ENCODE measurements at regions not wholly inside any gene's neighbourhood (a gene's known extent, or its start where the extent isn't known, plus 50 kb on each side); places are given as distances from the start of the nearest gene placed in this dataset.

DNA sequence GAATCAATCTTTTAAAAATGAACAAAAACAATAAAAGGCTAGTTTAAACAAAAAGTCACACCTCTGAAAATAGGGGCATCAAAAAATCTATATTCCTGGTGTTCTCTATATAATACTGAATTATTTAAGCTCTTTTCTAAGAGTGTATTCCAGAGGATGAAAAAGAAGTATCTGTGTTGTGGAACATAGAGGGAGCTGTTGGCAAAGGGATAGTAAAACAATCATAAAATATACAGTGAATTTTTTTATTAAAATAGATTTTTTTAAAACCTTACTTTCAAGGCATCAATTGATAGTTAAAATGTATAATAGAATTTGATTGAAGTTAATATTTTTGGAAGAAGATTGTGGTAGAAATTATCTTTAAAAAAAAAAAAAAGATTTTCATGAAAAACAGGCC is 1409.1 kb upstream of the CELF2 start:
- no peak for DNase-seq

DNA sequence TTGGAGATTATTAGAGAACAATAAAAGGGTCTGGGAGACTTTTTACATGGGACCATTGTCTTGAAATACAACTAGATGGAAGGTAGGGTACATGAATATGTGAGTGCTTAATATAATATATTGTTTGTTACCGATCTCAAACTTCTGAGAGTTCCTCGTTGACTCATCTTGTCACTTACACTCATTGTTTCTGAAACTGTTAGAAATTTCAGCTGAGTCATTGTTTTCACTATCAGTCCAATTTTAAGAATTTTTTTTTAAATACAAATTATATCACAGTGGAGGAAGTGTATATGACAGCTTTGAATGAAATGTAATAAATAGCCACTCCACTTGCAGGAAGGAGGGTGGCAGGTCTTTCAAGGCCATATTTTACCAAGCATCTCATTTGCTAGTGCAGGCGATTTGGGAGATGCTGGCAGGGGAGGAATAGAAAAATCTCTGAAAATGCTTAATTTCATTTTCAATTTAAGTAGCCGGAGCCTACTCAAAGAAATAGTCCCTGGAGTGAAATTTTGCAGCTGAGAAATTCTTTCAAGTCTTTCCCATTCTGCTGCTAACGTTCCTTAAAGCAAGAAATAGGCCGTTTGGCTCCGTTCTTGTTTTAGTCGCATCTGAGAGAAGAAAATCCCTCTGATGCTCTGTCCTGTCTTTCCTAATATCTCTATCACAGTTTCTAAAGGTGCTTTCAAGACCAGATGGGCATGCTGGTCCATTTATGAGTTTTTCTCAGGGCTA is 1404.2 kb upstream of the CELF2 start:
- no peak for DNase-seq

DNA sequence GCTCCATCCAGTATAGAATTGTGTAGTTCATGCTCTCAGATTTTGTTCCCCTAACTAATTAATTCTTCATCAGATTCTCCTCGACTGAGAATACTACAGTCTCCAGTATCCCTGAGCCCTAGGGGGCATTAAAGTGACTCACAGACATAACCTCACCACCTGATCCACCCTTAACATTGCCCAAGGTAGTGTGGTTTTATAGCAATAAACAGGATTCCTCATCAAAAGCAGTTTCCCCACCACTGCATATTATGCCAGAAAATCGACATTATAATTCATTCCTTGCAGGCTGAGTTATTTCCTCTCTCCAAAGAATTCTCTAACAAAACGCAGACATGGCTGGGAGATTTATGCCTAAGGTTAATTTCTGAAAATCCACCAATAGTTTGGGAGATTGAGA is 1402.5 kb upstream of the CELF2 start:
- DNase-seq, result no peak

DNA sequence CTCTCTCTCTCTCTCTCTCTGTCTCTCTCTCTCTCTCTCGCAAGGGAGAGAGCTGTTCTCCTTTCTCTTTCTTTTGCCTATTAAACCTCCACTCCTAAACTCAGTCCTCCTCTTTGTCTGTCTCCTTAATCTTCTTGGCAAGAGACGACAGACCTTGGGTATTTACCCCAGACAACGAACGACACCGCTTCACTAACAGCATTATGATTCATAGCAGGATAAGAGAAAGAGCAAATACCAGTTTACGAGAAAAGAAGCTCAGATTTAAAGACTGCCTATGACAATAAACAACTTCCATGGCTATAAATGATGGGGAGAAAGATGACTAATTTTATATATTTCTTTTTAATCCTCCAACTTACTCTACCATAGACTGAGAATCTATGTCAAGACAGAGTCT is 1396.5 kb upstream of the CELF2 start:
- DNase-seq, result no peak

DNA sequence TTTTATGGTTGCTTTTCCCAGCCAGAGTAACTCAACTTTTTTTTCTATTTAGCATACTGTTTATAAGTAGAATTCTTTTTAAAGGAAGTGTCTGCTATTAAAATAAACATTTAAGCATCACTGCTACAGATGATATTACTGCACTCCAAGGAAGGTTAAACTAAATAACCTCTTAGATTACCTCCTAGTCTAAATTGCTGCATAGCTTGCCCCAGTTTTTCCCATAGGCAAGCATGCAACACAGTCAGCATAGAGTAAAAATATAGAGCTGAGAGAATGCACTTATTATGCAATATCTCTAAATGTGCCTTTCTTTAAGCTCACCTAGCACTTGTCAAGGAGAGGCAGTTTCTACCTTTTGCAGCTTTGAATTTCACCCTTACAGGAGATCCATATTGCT is 1392.4 kb upstream of the CELF2 start:
- DNase-seq, result no peak

DNA sequence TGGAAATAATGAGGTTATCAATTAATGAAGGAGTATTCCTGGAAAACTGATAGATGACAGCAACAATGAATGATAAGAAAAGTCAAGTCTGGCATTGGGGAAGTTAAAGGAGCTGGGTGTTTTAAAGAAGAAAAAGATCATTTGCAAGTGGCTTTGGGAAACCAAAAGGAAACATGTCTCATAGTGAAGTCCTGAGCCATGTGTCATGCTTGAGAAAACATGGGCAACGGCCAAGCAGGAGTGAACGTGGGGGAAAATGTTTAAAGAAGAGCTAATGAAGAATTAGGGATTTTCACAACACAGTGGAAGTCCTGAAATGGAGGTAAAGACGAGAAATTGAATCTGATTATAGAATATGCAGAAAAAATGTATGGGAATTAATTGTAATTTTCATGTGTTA is 1383.2 kb upstream of the CELF2 start:
- no peak for DNase-seq

DNA sequence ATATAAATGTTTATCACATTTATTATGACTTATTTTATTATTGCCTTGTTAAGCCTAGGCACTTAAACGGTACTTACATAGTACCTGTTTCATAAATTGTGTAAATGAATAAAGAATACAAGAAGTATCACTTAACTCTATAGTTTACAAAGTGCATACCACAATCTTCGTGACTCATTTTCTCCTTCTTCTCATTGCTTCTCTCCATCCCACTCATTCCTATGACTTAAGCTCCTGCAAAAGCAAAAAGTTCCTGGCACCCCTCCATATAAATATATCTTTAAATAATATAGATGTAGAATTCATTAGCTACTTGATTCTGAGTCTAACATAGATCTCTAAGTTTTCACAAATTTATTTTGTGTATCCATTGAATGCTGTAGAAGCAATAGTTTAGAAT is 1382.0 kb upstream of the CELF2 start:
- no peak for DNase-seq

DNA sequence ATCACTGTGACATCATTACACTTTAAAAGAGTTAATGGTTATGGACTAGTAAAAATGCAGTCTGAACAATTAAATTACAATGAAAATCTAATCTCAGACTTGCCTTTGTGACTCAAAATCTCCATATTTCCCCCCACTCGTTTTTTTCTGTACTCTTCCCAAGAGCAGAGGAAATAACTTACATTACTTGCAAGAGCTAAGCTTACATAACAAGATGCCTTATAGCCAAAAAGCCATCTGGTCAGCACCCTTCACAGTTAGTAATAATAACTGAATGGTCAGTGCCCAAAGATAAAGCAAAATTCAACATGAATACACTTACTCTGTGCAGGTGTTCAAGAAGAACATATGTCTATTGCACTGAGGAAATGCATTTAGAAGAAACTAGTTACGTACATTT is 1381.5 kb upstream of the CELF2 start:
- no peak for DNase-seq

DNA sequence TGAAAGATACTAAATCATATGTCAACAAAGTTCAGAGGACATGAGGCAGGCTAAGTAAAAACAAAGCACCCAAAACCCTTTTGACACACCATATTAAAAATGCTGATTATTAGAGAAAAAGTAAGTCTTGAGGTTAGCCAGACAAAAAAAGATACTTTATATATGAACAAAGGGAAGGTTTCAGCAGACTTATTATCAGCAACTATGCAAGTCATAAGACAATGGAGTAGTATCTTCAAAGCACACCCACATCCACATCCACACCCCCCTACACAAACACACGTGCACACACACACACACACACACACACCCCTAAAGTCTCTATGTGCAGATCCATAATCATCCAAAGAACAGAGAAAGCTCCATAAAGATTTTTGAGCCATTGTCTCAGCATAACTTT is 1373.9 kb upstream of the CELF2 start:
- no peak for DNase-seq

DNA sequence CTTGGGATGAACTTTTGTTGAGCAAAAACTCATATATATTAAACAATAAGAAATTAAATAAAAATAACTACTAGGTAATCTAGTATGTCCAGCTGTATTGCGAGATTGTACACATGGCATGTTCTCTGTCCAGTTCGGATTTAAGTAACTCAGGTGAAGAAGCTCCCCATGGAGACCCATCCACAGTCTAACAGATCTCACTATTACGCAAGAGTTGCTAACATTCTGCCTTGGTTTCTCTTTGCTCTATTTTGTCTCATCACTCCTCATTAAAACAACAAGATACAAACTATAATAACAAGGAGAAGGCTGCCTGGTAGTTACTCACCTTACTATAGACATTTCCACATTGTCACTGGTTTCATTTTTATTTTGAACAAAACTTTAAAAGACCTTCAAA is 1372.3 kb upstream of the CELF2 start:
- no peak for DNase-seq

DNA sequence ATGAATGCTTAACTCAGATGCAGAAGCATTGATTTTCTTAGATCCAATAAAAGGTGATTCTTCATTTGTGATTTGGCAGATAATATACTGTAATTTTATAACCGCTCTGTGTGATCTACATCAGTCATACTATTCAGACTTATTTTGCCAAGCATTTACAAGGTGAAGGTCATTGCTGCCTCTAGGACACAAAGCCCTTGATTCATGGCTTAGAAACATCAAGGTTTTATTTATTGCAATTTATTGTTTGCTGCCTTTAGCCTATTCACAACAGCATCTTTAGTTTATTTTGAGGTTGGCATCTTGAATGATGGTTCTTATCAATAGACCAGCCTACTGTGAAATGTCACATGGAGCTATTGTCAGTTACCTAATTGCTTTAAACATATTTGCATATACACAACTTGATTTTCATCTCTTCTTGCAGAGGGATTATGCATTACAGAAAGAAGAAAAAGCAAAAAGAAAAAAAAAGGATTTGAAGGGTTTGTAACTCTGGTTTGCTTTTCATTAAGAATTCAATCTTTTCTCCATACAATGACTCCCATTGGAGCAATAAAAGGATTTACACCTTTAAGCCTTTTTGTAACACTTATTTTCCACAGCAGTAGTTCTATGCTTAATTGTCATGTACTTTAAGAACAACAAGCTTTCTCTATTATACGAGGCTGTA is 1371.6 kb upstream of the CELF2 start:
- no peak for DNase-seq

DNA sequence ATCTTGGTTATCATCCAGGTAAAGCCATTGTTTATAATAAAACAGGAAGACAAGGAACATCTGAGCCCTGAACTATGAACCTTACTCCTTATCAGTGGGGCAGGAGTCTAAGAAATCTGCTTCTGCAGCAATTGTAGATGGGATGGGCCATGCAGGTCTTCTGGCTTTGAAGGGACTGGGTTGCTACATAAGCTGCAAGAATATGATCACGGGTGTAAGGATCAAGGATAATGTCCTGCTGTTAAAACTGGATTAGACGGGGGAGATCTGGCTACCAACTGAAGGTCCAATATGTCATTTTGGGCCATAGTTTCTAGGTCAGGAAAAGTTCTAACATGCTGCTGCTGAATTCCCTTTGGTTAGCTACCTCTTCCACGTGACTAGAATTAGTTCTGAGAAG is 1363.4 kb upstream of the CELF2 start:
- DNase-seq, result no peak

DNA sequence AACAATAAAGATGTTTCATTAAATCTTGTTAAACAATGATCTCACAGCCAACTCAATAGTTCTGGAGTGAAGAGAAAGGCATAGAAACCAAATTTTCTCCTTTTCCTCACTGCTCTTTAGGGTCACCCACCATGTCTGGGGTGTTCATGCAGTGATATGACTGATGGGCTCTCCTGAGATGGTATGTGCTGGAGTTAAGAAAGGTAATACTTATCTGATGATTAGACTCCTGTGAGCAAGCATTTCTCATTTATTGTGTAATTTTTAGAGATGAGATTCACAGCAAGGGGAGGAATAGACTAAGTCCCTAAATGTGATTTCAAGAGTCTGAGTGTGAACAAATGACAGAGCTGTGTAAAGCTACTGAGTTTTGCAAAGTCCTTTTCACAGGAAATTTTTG is 1361.3 kb upstream of the CELF2 start:
- DNase-seq, result no peak

DNA sequence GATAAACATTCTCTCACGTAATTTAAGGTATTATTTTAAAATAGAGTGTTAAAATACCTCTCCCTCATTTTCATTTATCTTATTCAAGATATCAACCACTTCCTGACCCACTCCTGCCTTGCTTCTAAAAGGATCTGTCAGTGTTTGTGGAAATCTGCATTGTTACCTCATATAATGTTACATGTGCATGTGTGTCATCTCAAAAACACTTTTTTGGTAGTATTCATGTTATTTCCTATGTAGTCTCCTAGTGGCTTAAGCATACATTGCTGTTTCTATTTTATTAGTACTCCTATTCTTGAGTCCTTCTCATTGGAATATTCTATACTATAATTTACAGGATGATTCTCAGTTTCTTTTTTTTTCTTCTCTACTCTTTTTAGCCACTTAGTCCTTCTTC is 1360.7 kb upstream of the CELF2 start:
- DNase-seq, result no peak

DNA sequence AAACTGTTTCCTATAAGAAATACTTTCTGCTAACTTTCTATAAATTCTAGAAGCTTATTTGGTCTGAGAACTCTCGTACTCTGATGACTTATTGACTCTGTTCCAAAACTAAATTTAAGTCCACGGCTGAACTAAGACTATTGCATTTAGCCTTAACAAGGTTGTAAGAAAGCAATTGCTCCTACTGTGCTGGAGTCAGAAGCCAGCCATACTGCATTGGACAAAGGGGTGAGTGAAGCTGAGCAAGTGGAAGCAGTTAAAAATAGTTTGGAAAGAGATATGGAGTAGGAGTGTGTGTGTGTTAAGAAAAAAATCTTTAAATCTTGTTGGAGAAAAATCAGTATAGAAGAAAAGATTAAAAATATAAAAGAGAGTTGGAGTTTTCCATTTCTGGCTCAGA is 1360.1 kb upstream of the CELF2 start:
- DNase-seq, result no peak

DNA sequence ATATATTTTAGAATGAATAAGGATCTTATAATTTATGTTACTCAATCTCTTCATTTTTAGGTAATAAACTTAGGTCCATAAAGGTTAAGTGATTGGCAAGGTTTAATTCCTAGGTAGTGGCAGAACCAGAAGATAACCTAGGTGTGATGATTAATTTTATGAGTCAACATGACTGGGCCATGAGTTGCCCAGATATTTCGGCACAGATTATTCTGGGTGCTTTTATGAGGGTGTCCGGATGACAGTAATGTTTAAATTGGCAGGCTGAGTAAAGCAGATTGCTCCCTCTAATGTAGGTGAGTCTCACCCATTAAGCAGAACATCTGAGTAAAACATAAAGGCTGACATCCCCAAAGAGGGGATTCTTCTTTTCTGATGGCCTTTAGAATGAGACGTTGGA is 1349.3 kb upstream of the CELF2 start:
- DNase-seq, result no peak

DNA sequence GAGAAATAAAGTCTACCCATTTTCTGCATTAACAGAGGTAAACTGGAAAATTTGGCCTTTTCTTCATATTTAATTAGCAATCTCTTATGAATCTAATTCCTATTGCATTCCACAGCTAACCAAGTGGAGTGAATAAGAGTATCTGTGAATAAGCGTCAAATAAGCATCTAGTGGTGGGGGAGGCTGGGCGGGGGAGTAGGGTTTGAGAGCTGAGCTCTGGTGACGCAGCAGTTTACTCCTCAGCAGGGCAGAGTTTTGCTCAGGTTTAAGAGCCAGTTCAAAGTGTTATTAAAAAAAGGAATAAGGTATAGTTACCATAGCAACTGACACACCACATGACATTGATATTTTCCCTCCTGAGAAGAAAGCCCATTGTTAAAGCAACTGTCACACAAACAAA is 1346.8 kb upstream of the CELF2 start:
- no peak for DNase-seq

DNA sequence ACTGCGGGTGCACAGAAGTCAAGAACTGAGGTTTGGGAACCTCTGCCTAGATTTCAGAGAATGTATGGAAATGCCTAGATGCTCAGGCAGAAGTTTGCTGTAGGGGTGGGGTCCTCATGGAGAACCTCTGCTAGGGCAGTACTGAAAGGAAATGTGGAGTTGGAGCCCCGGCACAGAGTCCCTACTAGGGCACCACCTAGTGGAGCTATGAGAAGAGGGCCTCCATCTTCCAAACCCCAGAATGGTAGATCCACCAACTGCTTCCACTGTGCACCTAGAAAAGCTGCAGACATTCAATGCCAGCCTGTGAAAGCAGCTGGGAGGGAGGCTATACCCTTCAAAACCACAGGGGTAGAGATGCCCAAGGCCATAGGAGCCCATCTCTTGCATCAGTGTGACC is 1336.0 kb upstream of the CELF2 start:
- DNase-seq, result no peak

DNA sequence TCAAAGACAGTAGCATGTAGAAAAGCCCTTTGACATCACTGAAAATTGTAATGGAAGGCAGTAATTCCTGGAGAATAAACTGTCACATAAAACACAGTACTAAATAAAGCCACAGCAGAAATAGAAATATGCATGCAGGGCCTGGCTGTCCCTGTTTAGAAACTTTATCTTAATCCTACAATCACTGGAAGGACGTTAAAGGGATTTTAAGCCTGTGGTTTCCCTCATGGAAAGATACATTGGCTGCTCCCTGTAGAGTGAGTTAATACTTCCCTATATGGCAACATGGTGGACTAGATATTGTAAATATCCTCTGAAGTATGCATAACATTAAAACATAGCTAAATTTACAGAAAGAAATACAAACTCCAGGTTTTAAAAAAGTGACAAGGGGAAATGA is 1334.9 kb upstream of the CELF2 start:
- DNase-seq, result no peak

DNA sequence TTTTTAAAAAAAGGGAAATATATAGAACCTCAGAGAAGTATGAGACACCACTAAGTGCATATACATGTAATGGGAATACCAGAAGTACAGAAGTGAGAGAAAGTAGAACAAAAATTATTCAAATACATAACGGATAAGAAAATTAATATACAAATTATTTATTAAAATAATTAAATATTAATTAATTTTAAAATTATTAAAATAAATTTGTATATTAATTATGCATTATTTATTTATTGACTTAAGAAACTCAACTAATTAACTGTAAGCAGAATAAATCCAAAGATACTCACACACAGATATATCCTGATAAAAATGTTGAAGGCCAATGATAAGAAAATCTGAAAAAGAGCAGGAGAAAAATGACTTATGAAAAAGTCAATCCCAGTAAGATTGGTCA is 1333.5 kb upstream of the CELF2 start:
- DNase-seq, result no peak

DNA sequence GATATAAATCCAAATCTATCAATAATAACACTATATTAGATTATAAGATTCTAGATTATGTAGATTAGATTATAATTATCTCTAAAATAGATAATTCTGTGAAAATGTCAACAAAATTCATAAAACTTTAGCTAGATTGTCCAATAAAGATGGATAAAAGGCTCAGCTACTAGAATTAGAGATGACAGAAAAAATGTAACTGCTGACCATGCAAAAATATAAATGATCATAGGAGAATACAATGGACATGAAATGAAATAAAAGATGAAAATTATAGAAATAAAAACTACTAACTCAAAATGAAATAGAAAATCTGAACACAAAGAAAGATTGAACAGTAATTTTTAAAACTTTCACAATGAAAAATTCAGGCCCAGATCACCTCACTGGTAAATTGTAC is 1332.1 kb upstream of the CELF2 start:
- no peak for DNase-seq

DNA sequence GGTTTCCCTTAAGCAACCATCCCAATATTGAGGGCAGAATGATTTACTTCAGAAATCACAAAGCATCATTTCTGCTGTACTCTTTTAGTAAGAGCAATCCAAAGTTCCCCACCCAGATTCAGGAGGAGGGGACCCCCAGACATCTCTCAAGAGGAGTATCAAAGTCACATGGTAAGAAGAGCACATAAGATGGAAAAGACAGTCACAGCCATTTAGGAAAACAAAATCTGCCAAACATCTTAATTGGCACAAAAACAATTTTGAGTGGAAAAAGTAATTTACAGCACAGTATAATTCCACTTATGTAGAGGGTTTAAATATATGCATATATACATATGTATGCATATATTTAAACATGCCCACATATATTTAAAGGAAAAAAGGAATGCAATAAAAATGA is 1329.0 kb upstream of the CELF2 start:
- no peak for DNase-seq

DNA sequence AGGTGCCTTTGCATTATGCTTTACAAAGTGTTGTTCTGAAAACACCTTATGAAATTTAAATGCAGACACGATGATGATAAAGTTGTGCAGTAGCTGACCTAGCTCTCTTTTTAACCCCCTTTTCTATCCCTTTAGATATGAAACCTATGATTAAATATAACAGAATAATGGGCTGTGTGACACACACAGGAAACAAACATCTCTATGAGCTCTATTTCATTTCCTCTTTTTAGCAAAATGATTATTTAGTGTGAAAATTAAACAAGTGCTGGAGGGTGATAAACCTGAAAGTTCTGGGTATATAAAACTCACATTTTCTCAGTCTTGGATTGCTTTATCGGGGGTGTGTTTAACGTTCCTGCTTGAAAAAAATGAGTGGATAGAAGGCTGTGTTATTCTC is 1310.5 kb upstream of the CELF2 start:
- DNase-seq, result no peak

DNA sequence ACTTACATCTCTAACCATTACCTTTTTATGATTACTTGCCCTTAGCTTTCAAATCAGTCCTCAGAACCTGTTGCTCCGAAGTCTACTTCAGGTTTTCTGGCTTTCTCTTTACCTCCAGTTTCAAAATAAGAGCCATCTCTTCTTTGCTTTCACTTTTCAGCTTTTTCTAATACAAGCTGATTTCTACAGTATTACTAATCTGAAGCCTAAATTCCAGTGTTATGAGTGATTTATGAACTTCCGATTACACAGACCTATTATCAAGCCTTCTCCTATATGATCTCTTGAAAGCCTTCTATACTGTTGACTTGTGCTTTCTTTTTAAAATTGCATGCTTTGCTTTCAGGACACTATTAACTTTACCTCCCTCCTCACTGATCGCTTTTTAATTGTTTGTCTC is 1307.8 kb upstream of the CELF2 start:
- no peak for DNase-seq

DNA sequence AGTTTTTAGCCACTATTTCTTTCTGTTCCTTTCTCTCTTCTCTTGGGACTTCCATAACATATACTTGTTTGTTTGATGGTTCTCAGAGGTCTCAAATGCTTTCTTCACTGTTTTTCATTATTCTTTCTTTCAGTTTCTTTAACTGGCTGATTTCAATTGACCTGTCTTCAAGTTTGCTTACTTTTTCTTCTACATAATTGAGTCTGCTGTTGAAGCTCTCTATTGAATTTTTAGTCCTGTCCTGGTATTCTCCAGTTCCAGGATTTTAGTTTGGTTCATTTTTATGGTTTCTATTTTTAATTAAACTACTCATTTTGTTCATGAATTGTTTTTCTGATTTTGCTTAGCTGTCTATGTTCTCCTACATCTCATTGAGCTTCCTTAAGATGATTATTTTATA is 1305.3 kb upstream of the CELF2 start:
- no peak for DNase-seq

All from CD4-positive, alpha-beta T cell treated with Interleukin-4 for 4 hours (primary cell).